ENCODE measurements at regions not wholly inside any gene's neighbourhood (a gene's known extent, or its start where the extent isn't known, plus 50 kb on each side); places are given as distances from the start of the nearest gene placed in this dataset.

DNA sequence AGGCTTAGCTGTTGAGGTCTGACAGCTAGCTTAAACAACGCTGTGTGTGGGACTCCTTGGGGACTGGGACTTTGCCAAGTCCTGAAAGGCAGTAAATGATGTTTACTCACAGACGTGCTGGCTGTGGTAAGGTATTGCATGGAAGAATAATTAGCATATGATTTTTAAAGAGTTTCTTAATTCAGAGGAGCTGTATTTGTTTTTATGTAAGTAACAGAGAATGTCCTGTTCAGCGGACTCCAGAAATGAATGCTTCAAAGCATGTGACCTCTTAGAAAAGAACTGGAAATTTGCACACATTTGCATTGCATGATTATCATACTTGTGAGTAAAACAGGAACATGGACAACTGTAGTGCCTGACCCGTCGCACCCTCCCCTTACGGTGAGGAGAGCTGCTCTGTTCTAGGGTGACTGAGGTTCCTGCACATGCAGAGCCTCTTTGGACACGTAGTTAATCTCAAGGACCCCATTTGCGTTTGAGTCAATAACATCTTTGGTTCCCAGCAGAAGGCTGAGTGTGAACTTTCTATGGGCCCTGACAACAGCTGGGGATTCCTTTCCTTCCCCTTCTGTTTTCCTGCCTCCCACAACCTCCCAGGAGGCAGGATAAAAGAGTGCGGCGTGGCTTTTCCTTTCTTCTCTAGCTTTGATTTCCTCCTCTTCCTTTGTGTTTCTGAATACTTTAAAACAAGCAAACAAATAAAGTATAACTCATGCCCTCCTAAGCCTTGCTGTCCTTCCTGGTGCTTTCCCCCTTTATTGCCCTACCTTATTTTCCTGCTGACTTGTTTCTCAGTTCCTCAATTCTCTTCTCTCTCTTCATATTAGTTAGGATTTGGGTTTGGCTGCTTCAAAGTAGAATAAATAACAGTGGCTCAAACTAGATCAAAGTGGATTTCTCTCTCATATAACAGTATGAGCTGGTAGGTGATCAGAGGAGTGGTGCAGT is 157.2 kb upstream of the CD180 start:
- no peak for TF ChIP-seq FOXP2 (optimal IDR thresholded peaks at IDR 0.05; ENCODE audit: borderline replicate concordance, extremely low read depth, extremely low read length, insufficient read depth)
- TF ChIP-seq, protein P1, sequence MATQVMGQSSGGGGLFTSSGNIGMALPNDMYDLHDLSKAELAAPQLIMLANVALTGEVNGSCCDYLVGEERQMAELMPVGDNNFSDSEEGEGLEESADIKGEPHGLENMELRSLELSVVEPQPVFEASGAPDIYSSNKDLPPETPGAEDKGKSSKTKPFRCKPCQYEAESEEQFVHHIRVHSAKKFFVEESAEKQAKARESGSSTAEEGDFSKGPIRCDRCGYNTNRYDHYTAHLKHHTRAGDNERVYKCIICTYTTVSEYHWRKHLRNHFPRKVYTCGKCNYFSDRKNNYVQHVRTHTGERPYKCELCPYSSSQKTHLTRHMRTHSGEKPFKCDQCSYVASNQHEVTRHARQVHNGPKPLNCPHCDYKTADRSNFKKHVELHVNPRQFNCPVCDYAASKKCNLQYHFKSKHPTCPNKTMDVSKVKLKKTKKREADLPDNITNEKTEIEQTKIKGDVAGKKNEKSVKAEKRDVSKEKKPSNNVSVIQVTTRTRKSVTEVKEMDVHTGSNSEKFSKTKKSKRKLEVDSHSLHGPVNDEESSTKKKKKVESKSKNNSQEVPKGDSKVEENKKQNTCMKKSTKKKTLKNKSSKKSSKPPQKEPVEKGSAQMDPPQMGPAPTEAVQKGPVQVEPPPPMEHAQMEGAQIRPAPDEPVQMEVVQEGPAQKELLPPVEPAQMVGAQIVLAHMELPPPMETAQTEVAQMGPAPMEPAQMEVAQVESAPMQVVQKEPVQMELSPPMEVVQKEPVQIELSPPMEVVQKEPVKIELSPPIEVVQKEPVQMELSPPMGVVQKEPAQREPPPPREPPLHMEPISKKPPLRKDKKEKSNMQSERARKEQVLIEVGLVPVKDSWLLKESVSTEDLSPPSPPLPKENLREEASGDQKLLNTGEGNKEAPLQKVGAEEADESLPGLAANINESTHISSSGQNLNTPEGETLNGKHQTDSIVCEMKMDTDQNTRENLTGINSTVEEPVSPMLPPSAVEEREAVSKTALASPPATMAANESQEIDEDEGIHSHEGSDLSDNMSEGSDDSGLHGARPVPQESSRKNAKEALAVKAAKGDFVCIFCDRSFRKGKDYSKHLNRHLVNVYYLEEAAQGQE (IDR thresholded peaks at IDR 0.05; ENCODE audit: insufficient read depth in 1 of 2, low read depth in 2 of 2, low read length in 2 of 2), result no peak
- TF ChIP-seq POLR2AphosphoS5 (IDR thresholded peaks at IDR 0.05; ENCODE audit: low read depth, low read length), result no peak
- no peak for TF ChIP-seq TAF1 (IDR thresholded peaks at IDR 0.05; ENCODE audit: borderline replicate concordance, insufficient read depth, low read length)
- TF ChIP-seq SIN3A (IDR thresholded peaks at IDR 0.05; ENCODE audit: borderline replicate concordance, insufficient read depth, low read length), result no peak

DNA sequence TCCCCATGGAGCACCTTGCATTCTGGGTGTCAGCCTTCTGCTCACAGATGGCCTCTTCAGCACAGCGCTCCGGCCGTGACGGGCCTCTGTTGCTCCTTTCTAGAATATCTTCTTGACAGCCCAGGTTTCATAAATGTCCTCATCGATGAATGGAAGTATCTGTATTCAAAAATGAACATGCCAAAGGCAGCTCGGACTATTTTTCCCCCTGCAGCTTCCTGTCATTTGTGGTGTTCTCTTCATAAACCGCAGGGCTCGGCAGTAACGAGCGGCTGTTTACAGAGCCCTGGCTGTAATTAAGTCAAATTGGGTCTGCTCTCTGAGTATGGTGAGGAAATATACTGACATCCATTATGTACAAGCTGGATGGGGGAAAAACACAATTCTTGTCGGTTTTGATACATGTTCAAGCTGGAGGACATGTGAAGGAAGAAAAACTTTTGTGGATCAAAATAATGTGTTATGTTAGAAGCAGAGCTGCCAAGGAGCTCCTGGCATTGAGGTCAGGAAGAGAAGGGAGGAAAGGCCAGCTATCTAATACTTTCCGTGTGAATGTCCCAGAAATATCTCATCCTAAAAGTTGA is 154.1 kb upstream of the CD180 start:
- TF ChIP-seq SIN3A (IDR thresholded peaks at IDR 0.05; ENCODE audit: borderline replicate concordance, insufficient read depth, low read length) (no peak), FOXP2 (optimal IDR thresholded peaks at IDR 0.05; ENCODE audit: borderline replicate concordance, extremely low read depth, extremely low read length, insufficient read depth) (no peak), TAF1 (IDR thresholded peaks at IDR 0.05; ENCODE audit: borderline replicate concordance, insufficient read depth, low read length) (no peak), POLR2AphosphoS5 (IDR thresholded peaks at IDR 0.05; ENCODE audit: low read depth, low read length) (no peak)
- TF ChIP-seq, protein P1 (IDR thresholded peaks at IDR 0.05; ENCODE audit: insufficient read depth in 1 of 2, low read depth in 2 of 2, low read length in 2 of 2), result no peak

DNA sequence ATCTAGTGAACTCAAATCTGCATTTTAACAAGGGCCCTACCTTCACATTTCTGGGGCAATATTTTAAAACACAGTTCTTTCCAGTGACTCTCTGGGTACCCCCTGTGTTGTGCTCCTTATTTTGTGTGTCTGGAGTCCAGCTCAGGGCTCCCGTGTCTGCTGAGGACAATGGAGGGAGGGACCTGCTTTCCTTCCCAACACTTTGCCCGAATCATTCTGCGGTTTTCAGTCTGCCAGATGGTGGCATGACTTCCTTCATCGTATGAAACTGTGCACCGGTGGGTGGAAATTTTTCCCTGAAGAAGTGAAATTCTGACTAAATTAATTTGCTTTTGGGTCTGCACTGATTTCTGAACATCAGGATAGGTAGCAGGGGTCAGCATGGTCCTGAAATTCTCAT is 153.6 kb upstream of the CD180 start:
- TF ChIP-seq POLR2AphosphoS5 (IDR thresholded peaks at IDR 0.05; ENCODE audit: low read depth, low read length) (no peak), FOXP2 (optimal IDR thresholded peaks at IDR 0.05; ENCODE audit: borderline replicate concordance, extremely low read depth, extremely low read length, insufficient read depth) (no peak), SIN3A (IDR thresholded peaks at IDR 0.05; ENCODE audit: borderline replicate concordance, insufficient read depth, low read length) (no peak), TAF1 (IDR thresholded peaks at IDR 0.05; ENCODE audit: borderline replicate concordance, insufficient read depth, low read length) (no peak)
- TF ChIP-seq, protein P1 (IDR thresholded peaks at IDR 0.05; ENCODE audit: insufficient read depth in 1 of 2, low read depth in 2 of 2, low read length in 2 of 2), result no peak

DNA sequence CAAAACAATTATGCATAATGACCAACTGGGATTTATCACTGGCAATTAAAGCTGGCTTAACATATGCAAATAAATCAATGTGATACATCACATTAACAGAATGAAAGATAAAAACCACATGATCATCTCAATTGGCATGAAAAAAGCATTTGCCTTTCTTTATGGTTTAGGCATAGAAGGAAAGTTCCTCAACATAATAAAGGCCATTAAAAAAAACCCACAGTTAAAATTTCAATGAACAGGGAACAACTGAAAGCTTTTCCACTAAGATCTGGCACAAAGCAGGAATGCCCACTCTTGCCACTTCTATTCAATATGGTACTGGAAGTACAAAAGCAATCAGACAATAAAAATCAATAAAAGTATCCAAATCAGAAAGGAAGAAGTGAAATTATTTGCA is 151.2 kb upstream of the CD180 start:
- no peak for TF ChIP-seq TAF1 (IDR thresholded peaks at IDR 0.05; ENCODE audit: borderline replicate concordance, insufficient read depth, low read length)
- no peak for TF ChIP-seq FOXP2 (optimal IDR thresholded peaks at IDR 0.05; ENCODE audit: borderline replicate concordance, extremely low read depth, extremely low read length, insufficient read depth)
- no peak for TF ChIP-seq POLR2AphosphoS5 (IDR thresholded peaks at IDR 0.05; ENCODE audit: low read depth, low read length)
- TF ChIP-seq, protein P1 (IDR thresholded peaks at IDR 0.05; ENCODE audit: insufficient read depth in 1 of 2, low read depth in 2 of 2, low read length in 2 of 2), result no peak
- TF ChIP-seq SIN3A (IDR thresholded peaks at IDR 0.05; ENCODE audit: borderline replicate concordance, insufficient read depth, low read length), result no peak

Measured in PFSK-1 (cell line).